ENCODE measurements at regions not wholly inside any gene's neighbourhood (a gene's known extent, or its start where the extent isn't known, plus 50 kb on each side); places are given as distances from the start of the nearest gene placed in this dataset.
"Not testable (repeated sequence)": the region's sequence is repeated elsewhere in the genome, so short reads cannot be mapped to it uniquely, and the experiment has no call there.

- DNase-seq = no peak
Measured at GRCh38 chr17:13874134-13874533, 195.2 kb upstream of the COX10 start.

GRCh38 chr17:13874817-13875216 lies 194.5 kb upstream of the COX10 start:
- DNase-seq = no peak

GRCh38 chr17:13879961-13880466 lies 189.3 kb upstream of the COX10 start:
- DNase-seq = no peak

DNA sequence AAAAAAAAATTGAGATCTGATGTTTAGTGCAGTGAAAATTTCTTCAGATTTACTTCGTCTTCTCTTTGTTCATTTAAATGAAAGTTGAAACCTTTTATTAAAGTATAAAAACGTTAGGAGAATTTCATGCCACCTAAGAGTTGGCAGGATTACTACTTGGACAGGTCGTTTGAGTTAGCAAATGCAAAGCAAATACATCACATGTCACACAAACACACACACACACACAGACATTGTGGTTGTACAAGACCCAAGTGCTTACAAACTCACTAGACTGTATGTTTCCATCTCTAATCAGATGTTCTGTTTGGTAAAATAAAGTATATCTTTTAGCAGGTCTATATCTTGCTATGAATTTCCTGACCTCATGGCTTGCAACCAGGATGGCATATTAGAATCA lies 185.6 kb upstream of the COX10 start:
- DNase-seq = no peak

GRCh38 chr17:13884347-13884746 lies 185.0 kb upstream of the COX10 start:
- no peak for DNase-seq

GRCh38 chr17:13885550-13885949 lies 183.8 kb upstream of the COX10 start:
- DNase-seq = no peak

DNA sequence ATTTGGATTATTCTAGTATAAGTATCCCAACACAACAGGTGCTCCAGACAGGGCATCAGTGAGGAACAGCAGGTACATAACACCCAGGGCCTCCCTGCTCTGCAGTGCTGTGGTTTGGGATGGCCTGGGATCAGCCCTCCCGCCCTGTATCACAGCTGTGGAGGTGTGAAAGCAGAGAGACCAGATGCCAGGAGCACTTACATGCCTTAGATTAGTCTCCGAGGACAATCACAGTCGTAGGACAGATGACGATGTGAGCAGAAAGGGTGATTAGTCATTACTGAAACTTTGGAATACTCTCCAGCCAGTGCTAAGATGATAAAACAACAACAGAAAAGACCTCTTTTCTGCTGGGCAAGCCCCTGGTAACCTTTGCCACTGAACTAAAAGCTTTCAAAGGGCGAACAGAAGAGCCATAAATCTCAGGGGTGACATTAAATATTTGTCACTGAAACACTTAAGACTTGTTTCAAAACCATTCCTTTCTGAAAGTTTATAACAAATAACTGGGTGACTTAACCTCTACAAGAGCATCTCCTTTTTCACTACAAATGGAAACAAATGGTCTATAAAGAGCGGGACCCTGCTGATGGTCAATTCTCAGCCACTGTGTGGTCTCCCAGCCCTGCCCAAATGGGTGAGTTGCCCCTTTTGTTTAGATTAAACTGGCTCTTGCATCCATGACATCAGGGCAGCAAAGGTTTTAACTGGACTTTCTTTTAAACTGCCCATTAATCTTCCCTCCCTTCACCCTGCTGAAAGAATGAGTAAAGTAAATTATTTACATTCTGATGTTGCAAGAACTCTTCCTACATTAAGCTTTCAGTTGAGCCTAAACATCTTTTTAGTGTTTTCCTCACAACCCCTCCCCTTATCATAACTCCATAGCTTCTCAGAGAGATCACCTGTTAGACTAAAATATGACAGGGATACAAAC lies 183.1 kb upstream of the COX10 start:
- no peak for DNase-seq

DNA sequence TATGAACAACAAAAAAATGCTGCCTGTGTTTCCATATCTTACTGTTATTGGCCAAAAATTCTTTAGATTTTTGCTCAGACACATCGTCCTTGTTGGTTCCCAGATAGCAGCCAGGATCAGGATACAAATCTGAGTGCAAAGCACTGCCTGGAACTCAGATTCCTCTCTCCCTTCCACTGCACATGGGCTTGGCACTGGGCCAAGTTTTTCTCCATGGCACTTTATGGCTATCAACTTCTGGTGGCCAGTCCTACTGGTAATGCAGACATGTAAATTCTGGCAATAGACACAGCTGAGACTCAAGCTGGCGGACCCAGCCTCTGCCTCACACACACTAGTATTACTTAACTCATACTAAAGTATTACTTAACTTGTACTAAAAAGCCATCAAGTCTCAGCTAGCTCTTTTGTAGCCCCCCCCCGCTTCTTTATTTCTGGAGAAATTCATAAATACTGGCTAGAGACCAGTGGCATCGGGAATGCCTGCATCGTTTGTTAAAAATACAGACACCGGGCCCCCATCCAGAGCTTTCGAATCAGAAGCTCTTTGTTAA lies 181.2 kb upstream of the COX10 start:
- no peak for DNase-seq

- DNase-seq = not testable (repeated sequence)
Measured at GRCh38 chr17:13908971-13909370, 160.3 kb upstream of the COX10 start.

- no peak for DNase-seq
Measured at GRCh38 chr17:13909901-13910519, 159.3 kb upstream of the COX10 start.

DNA sequence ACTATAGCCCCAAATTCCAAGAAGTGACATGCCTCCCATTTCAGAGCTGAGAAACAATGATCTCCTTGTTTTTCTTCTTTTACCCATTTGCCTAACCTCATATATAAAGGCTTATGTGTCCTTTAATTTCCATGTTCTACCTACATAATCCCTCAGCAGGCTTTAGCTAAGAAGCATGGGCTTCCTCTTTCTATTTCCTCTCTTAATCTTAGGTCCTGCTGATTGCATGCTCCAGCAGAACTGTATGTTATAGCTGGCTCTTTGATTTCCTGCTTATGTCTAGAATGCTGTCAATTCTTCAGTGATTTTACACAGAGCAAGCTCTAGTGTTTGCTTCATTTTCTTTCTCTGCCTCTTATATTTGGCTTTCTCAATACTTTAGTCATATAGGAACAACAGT lies 151.7 kb upstream of the COX10 start:
- no peak for DNase-seq

- DNase-seq = no peak
Measured at GRCh38 chr17:13918247-13918646, 151.1 kb upstream of the COX10 start.

DNA sequence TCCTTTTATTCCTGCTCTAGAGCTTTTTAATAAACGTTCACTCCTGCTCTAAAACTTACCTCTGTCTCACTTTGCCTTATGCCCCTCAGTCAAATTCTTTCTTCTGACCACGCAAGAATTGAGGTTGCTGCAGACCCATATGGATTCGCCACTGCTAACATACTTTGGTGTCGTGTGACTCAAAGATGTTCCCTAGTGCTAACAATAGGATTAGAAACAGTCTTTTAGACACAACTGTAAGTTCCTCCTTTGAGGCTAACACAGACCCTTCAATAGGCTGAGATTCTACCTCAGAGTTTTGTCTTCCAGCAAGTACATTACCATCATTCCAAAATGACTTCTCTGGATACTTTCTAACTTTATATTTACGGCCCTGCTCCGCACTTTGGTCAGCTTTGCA lies 149.5 kb upstream of the COX10 start:
- no peak for DNase-seq

DNA sequence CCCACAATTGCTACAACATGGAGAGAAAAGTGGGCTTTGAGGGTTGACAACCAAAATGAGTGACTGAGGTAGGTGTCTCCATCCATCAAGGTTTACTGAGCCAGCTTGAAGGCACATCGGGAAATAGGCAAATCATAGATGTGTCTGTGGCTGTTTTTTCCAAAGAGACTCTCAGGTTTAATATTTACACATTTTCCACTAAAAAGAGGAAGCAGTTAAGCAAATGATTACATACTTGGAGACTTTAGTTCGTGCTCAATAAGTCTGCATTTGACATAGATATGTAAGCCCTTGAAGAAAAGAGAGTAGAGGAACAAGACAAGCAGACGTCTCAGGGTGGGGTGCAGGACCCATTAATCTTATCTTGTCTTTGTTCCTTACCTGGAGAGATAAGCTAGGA lies 148.9 kb upstream of the COX10 start:
- DNase-seq = no peak

DNA sequence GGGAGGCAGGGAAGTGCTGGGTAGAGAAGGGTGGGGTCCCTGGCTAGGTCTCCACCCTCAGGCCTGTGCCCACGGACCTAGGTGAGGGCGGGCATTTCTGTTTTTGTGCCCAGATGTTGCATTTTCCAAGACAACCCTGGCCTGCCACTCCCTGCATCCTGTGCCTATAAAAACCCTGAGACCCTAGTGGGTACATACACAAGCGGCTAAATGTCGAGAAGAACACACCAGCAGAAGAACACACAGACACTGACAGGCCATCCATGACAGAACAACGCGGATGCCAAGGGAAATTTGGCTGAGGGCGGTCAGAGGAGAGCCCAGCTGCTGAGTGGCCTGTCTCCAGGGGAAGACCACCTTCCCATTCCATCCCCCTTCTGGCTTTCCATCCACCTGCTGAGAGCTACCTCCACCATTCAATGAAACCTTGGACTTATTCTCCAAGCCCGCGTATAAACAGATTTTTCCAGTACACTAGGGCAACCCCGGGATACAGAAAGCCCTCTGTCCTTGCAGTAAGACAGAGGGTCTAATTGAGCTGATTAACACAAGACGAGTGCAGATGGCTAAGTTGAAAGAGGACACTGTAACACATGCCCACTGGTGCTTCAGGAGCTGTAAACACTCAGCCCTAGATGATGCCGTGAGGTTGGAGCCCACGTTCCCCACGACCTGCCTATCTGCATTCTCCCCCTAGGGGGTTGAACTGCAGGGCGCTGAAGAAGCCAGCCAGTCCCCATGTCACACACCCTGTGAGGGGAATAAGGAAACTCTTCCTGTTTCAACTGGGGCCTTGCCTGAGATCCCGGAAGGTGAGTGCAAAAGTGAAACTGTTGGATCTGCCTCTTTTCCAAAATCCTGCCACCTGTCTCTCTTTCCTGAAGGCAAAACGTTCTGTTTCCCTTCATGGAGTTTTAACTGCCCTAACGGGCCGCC lies 147.2 kb upstream of the COX10 start:
- DNase-seq = no peak

DNA sequence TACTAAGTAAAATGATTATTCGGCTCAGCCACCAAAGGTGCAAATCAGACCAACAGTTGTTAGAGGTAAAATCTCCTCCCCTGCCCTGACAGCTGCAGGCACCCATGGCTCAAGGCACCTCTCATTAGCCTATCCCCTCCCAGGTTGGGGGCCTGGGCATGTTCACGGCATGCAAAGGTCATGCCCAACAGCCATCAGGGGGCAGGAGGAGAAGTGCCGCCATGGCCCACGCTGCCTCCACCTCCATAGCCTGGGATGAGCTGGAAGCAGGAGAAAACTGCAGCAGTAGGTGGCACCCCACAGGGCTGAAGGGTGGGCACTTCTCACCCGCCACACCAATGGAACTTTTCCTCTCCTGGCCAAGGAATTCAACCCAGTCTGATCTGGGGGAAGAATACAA lies 146.4 kb upstream of the COX10 start:
- DNase-seq = no peak

- DNase-seq = no peak
Measured at GRCh38 chr17:13925579-13925978, 143.7 kb upstream of the COX10 start.

DNA sequence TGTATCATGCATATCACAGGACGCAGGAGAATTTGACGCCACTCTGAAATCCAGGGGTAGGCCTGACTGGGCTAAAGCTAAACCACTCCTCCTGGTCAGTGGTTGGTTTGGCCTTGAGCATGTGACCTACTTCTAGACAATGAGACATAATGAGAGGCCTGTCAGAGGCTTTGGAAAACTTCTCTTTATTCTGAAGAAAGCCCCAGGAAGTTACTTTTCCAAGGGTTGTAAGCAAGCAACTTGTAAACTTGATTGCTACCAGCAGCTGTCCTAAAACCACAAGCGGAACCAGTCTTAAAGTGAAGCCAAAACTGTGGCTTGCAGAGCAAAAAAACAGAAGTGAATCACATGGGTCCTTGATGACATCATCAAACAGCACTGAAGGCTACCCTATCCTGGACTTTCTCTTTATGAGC lies 138.2 kb upstream of the COX10 start:
- DNase-seq = peak; percentile 34

- peak; percentile 8 for DNase-seq
Measured at GRCh38 chr17:13931800-13932460, 137.4 kb upstream of the COX10 start.

- DNase-seq = no peak
Measured at GRCh38 chr17:13933441-13934276, 135.6 kb upstream of the COX10 start.

GRCh38 chr17:13939222-13939621 lies 130.1 kb upstream of the COX10 start:
- DNase-seq = no peak
